ENCODE measurements at regions not wholly inside any gene's neighbourhood (a gene's known extent, or its start where the extent isn't known, plus 50 kb on each side); places are given as distances from the start of the nearest gene placed in this dataset.

DNA sequence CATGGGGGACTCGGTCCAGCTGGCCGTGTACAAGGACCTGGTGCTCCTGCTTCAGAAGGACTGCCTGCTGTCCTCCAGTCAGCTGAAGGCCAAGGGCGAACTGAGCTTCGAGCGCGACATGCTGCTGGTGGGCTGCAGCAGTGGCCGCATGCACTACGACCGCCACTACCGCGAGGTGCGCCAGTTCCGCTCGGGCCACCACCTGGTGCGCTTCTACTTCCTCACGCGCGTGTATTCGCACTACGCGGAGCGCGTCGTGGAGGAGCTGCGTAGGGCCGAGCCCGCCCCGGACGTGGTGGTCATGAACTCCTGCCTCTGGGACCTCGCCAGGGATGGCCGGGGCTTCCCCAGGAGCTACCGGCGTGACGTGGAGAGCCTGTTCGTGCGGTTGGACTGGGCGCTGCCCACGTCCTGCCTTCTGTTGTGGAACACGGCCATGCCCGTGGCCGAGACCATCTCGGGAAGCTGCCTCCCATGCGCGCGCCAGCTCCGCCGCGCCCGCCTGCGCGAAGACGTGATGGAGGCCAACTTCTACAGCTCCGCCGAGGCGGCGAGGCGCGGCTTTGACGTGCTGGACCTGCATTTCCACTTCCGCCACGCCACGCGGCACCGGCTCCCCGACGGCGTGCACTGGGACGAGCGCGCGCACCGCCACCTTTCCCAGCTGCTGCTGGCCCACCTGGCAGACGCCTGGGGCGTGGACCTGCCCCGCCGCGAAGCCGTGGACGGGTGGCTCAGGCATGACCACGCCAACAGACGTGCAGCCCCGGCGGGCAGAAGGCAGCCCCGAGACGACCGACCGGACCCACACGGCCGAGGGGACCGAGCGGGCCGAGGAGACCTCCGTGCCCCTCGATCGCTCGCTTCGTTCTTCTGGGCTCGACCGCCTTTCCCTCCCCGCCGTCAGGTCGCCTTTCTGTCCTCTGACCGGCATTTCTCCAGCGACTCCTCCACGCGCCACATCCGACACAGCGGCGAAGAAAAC is 293.9 kb upstream of the ERBB4 start:
- TF ChIP-seq EZH2 (IDR thresholded peaks at IDR 0.05; ENCODE audit: borderline replicate concordance, low read length) = no peak
- TF ChIP-seq, protein P1, sequence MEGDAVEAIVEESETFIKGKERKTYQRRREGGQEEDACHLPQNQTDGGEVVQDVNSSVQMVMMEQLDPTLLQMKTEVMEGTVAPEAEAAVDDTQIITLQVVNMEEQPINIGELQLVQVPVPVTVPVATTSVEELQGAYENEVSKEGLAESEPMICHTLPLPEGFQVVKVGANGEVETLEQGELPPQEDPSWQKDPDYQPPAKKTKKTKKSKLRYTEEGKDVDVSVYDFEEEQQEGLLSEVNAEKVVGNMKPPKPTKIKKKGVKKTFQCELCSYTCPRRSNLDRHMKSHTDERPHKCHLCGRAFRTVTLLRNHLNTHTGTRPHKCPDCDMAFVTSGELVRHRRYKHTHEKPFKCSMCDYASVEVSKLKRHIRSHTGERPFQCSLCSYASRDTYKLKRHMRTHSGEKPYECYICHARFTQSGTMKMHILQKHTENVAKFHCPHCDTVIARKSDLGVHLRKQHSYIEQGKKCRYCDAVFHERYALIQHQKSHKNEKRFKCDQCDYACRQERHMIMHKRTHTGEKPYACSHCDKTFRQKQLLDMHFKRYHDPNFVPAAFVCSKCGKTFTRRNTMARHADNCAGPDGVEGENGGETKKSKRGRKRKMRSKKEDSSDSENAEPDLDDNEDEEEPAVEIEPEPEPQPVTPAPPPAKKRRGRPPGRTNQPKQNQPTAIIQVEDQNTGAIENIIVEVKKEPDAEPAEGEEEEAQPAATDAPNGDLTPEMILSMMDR (IDR thresholded peaks at IDR 0.05; ENCODE audit: low read length) = no peak
